ENCODE measurements at regions not wholly inside any gene's neighbourhood (a gene's known extent, or its start where the extent isn't known, plus 50 kb on each side); places are given as distances from the start of the nearest gene placed in this dataset.

GRCh38 chr1:86238226-86238625 is 81.7 kb upstream of the COL24A1 start:
- 55 to 61% (median 56%) methylated on average over 2 of the region's 2 CpGs for WGBS, 3 donors
- DNase-seq: no peak
- Histone ChIP-seq H3K4me1 (ENCODE audit: control insufficient read depth in 3 of 3, insufficient read depth in 2 of 3, low read depth in 1 of 3, low read length in 2 of 3) (no peaks in the 10 kb centered on the region), H3K9me3 (ENCODE audit: control insufficient read depth in 2 of 2, insufficient read depth in 1 of 2, low read depth in 1 of 2, low read length in 1 of 2) (no peaks in the 10 kb centered on the region), H3K27ac (ENCODE audit: low read depth in 1 of 3, low read length in 2 of 3) (no peak overlapping the region), H3K36me3 (ENCODE audit: control insufficient read depth in 3 of 3, insufficient read depth in 2 of 3, low read depth in 1 of 3, low read length in 3 of 3) (no peaks in the 10 kb centered on the region), H3K4me3 (ENCODE audit: low read depth in 1 of 3, low read length in 3 of 3) (no peak overlapping the region), H3K27me3 (ENCODE audit: control insufficient read depth in 3 of 3, insufficient read depth in 3 of 3, low read length in 3 of 3) (no peaks in the 10 kb centered on the region)
- no peak for FAIRE-seq

- Histone ChIP-seq H3K27ac (ENCODE audit: low read depth in 1 of 3, low read length in 2 of 3) (no peak overlapping the region), H3K36me3 (ENCODE audit: control insufficient read depth in 3 of 3, insufficient read depth in 2 of 3, low read depth in 1 of 3, low read length in 3 of 3) (no peaks in the 10 kb centered on the region), H3K4me1 (ENCODE audit: control insufficient read depth in 3 of 3, insufficient read depth in 2 of 3, low read depth in 1 of 3, low read length in 2 of 3) (no peaks in the 10 kb centered on the region), H3K9me3 (ENCODE audit: control insufficient read depth in 2 of 2, insufficient read depth in 1 of 2, low read depth in 1 of 2, low read length in 1 of 2) (no peaks in the 10 kb centered on the region), H3K4me3 (ENCODE audit: low read depth in 1 of 3, low read length in 3 of 3) (no peak overlapping the region), H3K27me3 (ENCODE audit: control insufficient read depth in 3 of 3, insufficient read depth in 3 of 3, low read length in 3 of 3) (no peaks in the 10 kb centered on the region)
- 95 to 96% (median 96%) methylated on average over 3 of the region's 3 CpGs for WGBS, 3 donors
- FAIRE-seq: no peak
- no peak for DNase-seq
Observed at GRCh38 chr1:86235852-86236251, 79.3 kb upstream of the COL24A1 start.

DNA sequence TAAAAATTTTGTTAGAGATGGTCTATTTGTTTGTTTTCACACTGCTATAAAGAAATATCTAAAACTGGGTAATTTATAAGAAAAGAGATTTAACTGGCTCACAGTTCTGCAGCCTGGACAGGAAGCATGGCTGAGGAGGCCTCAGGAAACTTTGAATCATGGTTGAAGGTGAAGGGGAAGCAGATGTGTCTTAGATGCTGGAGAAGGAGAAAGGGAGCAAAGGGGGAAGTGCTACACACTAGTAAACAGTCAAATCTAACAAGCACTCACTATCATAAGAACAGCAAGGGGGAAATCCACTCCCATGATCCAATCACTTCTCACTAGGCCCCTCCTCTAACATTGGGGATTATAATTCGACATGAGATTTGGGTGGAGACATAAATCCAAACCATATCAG is 76.8 kb upstream of the COL24A1 start:
- no peaks in the 10 kb centered on the region for H3K9me3 ChIP-seq (ENCODE audit: control insufficient read depth in 2 of 2, insufficient read depth in 1 of 2, low read depth in 1 of 2, low read length in 1 of 2)
- no peak overlapping the region for H3K4me3 ChIP-seq (ENCODE audit: low read depth in 1 of 3, low read length in 3 of 3)
- no peaks in the 10 kb centered on the region for H3K27me3 ChIP-seq (ENCODE audit: control insufficient read depth in 3 of 3, insufficient read depth in 3 of 3, low read length in 3 of 3)
- H3K36me3 ChIP-seq (ENCODE audit: control insufficient read depth in 3 of 3, insufficient read depth in 2 of 3, low read depth in 1 of 3, low read length in 3 of 3): no peaks in the 10 kb centered on the region
- DNase-seq (no peak), FAIRE-seq (no peak)
- no peaks in the 10 kb centered on the region for H3K4me1 ChIP-seq (ENCODE audit: control insufficient read depth in 3 of 3, insufficient read depth in 2 of 3, low read depth in 1 of 3, low read length in 2 of 3)
- 33 to 55% (median 52%) methylated on average over 1 of the region's 1 CpG for WGBS, 3 donors
- H3K27ac ChIP-seq (ENCODE audit: low read depth in 1 of 3, low read length in 2 of 3): no peak overlapping the region

DNA sequence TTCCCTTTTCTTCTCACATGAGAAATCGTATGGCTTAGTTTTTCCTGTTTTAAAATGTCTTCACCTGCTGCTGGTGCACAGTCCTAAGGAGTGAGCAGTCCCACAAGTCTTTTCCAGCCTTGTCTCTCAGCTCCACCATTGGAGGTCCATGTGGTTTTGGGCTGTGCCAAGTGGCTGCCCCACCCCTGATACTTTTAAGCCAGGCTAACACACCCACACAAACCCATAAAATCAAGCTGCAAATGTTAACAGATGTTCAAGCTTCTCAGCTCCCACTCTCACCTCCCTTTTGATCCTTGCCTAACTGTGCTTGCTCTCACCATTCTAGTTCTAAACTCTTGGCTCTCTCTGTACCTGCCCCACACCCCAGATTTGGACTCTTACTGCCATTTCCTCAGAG is 74.5 kb upstream of the COL24A1 start:
- no peaks in the 10 kb centered on the region for H3K27me3 ChIP-seq (ENCODE audit: control insufficient read depth in 3 of 3, insufficient read depth in 3 of 3, low read length in 3 of 3)
- H3K9me3 ChIP-seq (ENCODE audit: control insufficient read depth in 2 of 2, insufficient read depth in 1 of 2, low read depth in 1 of 2, low read length in 1 of 2): no peaks in the 10 kb centered on the region
- no peaks in the 10 kb centered on the region for H3K4me1 ChIP-seq (ENCODE audit: control insufficient read depth in 3 of 3, insufficient read depth in 2 of 3, low read depth in 1 of 3, low read length in 2 of 3)
- 57 to 81% (median 72%) methylated on average over 1 of the region's 1 CpG for WGBS, 3 donors
- FAIRE-seq: no peak
- no peak overlapping the region for H3K27ac ChIP-seq (ENCODE audit: low read depth in 1 of 3, low read length in 2 of 3)
- no peak for DNase-seq
- no peaks in the 10 kb centered on the region for H3K36me3 ChIP-seq (ENCODE audit: control insufficient read depth in 3 of 3, insufficient read depth in 2 of 3, low read depth in 1 of 3, low read length in 3 of 3)
- no peak overlapping the region for H3K4me3 ChIP-seq (ENCODE audit: low read depth in 1 of 3, low read length in 3 of 3)

DNA sequence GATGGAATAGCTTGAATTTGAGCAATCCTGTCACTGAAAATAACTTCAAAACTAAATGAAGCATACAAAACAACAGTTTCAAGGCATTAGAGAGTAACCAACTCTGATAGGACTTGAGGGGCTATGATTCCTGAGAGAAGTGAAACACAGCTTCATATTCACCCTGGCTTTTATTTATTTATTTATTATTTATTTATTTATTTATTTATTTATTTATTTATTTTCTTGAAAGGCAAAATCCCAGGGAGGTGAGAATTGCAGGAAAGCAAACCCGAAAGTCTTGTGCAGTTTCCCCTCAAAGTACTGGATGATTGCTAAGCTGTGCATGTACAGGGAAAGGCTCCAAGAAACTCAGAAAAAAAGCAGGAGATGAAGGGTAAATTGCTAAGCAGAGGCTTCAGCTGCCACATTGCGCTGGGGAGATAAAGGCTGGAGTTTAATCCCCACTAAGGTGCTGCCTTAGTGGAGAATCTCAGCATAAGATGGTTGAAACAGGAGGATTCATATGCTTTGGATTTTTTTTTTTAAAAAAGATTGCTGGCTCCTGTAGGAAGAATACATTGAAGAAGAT is 72.9 kb upstream of the COL24A1 start:
- FAIRE-seq (no peak), DNase-seq (no peak)
- H3K27me3 ChIP-seq (ENCODE audit: control insufficient read depth in 3 of 3, insufficient read depth in 3 of 3, low read length in 3 of 3): no peaks in the 10 kb centered on the region
- 75 to 84% (median 81%) methylated on average over 2 of the region's 2 CpGs for WGBS, 3 donors
- H3K4me3 ChIP-seq (ENCODE audit: low read depth in 1 of 3, low read length in 3 of 3): no peak overlapping the region
- H3K27ac ChIP-seq (ENCODE audit: low read depth in 1 of 3, low read length in 2 of 3): no peak overlapping the region
- no peaks in the 10 kb centered on the region for H3K36me3 ChIP-seq (ENCODE audit: control insufficient read depth in 3 of 3, insufficient read depth in 2 of 3, low read depth in 1 of 3, low read length in 3 of 3)
- no peaks in the 10 kb centered on the region for H3K4me1 ChIP-seq (ENCODE audit: control insufficient read depth in 3 of 3, insufficient read depth in 2 of 3, low read depth in 1 of 3, low read length in 2 of 3)
- no peaks in the 10 kb centered on the region for H3K9me3 ChIP-seq (ENCODE audit: control insufficient read depth in 2 of 2, insufficient read depth in 1 of 2, low read depth in 1 of 2, low read length in 1 of 2)

DNA sequence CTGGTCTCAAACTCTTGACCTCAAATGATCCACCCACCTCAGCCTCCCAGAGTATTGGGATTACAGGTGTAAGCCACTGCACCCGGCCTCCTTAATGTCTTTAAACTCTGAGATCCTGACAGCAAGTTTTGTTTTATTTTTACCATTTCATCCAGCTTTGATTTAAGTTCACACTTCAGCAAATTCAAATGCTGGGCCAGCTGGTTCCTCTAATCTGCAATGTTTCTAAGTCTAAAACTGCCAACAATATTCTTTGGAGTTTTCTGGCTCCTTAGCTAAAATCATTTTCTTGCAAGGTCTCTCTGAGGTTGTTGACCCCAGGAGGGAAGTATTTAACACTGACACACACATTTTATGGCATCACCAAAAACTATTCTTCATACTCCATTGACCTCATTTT is 72.0 kb upstream of the COL24A1 start:
- H3K9me3 ChIP-seq (ENCODE audit: control insufficient read depth in 2 of 2, insufficient read depth in 1 of 2, low read depth in 1 of 2, low read length in 1 of 2): no peaks in the 10 kb centered on the region
- H3K27ac ChIP-seq (ENCODE audit: low read depth in 1 of 3, low read length in 2 of 3): no peak overlapping the region
- no peaks in the 10 kb centered on the region for H3K4me1 ChIP-seq (ENCODE audit: control insufficient read depth in 3 of 3, insufficient read depth in 2 of 3, low read depth in 1 of 3, low read length in 2 of 3)
- FAIRE-seq (no peak), DNase-seq (no peak)
- no peaks in the 10 kb centered on the region for H3K36me3 ChIP-seq (ENCODE audit: control insufficient read depth in 3 of 3, insufficient read depth in 2 of 3, low read depth in 1 of 3, low read length in 3 of 3)
- 64 to 77% (median 68%) methylated on average over 1 of the region's 1 CpG for WGBS, 3 donors
- no peaks in the 10 kb centered on the region for H3K27me3 ChIP-seq (ENCODE audit: control insufficient read depth in 3 of 3, insufficient read depth in 3 of 3, low read length in 3 of 3)
- no peak overlapping the region for H3K4me3 ChIP-seq (ENCODE audit: low read depth in 1 of 3, low read length in 3 of 3)

GRCh38 chr1:86227026-86227425 is 70.5 kb upstream of the COL24A1 start:
- no peaks in the 10 kb centered on the region for H3K4me1 ChIP-seq (ENCODE audit: control insufficient read depth in 3 of 3, insufficient read depth in 2 of 3, low read depth in 1 of 3, low read length in 2 of 3)
- FAIRE-seq (no peak), DNase-seq (no peak)
- no peak overlapping the region for H3K27ac ChIP-seq (ENCODE audit: low read depth in 1 of 3, low read length in 2 of 3)
- no peak overlapping the region for H3K4me3 ChIP-seq (ENCODE audit: low read depth in 1 of 3, low read length in 3 of 3)
- no peaks in the 10 kb centered on the region for H3K9me3 ChIP-seq (ENCODE audit: control insufficient read depth in 2 of 2, insufficient read depth in 1 of 2, low read depth in 1 of 2, low read length in 1 of 2)
- WGBS, 3 donors: 54 to 74% (median 61%) methylated on average over 1 of the region's 1 CpG
- H3K27me3 ChIP-seq (ENCODE audit: control insufficient read depth in 3 of 3, insufficient read depth in 3 of 3, low read length in 3 of 3): no peaks in the 10 kb centered on the region
- no peaks in the 10 kb centered on the region for H3K36me3 ChIP-seq (ENCODE audit: control insufficient read depth in 3 of 3, insufficient read depth in 2 of 3, low read depth in 1 of 3, low read length in 3 of 3)

DNA sequence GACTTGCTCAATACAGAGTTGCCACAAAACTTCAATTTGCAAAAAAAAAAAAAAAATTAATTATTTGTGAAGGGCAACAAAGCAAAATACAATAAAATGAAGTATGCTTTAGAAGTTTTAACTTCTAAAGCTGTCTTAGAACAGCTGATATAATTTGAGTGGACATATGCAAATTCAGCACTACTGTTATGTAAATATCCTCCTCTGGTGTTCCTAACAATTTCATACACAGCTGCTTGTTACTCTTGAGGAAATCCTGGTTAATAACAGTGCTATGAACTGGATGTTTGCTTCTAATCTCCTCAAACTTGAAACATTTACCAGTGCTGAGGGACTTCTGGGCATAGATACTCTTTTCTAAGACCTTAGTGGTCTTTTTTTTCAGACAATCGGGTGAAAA is 69.6 kb upstream of the COL24A1 start:
- 56 to 74% (median 66%) methylated on average over 1 of the region's 1 CpG for WGBS, 3 donors
- H3K4me3 ChIP-seq (ENCODE audit: low read depth in 1 of 3, low read length in 3 of 3): no peak overlapping the region
- DNase-seq: no peak
- no peak overlapping the region for H3K27ac ChIP-seq (ENCODE audit: low read depth in 1 of 3, low read length in 2 of 3)
- H3K4me1 ChIP-seq (ENCODE audit: control insufficient read depth in 3 of 3, insufficient read depth in 2 of 3, low read depth in 1 of 3, low read length in 2 of 3): no peaks in the 10 kb centered on the region
- no peaks in the 10 kb centered on the region for H3K27me3 ChIP-seq (ENCODE audit: control insufficient read depth in 3 of 3, insufficient read depth in 3 of 3, low read length in 3 of 3)
- no peaks in the 10 kb centered on the region for H3K36me3 ChIP-seq (ENCODE audit: control insufficient read depth in 3 of 3, insufficient read depth in 2 of 3, low read depth in 1 of 3, low read length in 3 of 3)
- no peak for FAIRE-seq
- no peaks in the 10 kb centered on the region for H3K9me3 ChIP-seq (ENCODE audit: control insufficient read depth in 2 of 2, insufficient read depth in 1 of 2, low read depth in 1 of 2, low read length in 1 of 2)

- no peaks in the 10 kb centered on the region for H3K27me3 ChIP-seq (ENCODE audit: control insufficient read depth in 3 of 3, insufficient read depth in 3 of 3, low read length in 3 of 3)
- H3K36me3 ChIP-seq (ENCODE audit: control insufficient read depth in 3 of 3, insufficient read depth in 2 of 3, low read depth in 1 of 3, low read length in 3 of 3): no peaks in the 10 kb centered on the region
- H3K9me3 ChIP-seq (ENCODE audit: control insufficient read depth in 2 of 2, insufficient read depth in 1 of 2, low read depth in 1 of 2, low read length in 1 of 2): no peaks in the 10 kb centered on the region
- no peak overlapping the region for H3K4me3 ChIP-seq (ENCODE audit: low read depth in 1 of 3, low read length in 3 of 3)
- WGBS, 3 donors: 85 to 91% (median 86%) methylated on average over 5 of the region's 5 CpGs
- H3K4me1 ChIP-seq (ENCODE audit: control insufficient read depth in 3 of 3, insufficient read depth in 2 of 3, low read depth in 1 of 3, low read length in 2 of 3): no peaks in the 10 kb centered on the region
- DNase-seq (no peak), FAIRE-seq (no peak)
- no peak overlapping the region for H3K27ac ChIP-seq (ENCODE audit: low read depth in 1 of 3, low read length in 2 of 3)
Observed at GRCh38 chr1:86224651-86225310, 68.2 kb upstream of the COL24A1 start.
